GM12878 (cell line): ENCODE measurements at regions not wholly inside any gene's neighbourhood (a gene's known extent, or its start where the extent isn't known, plus 50 kb on each side); places are given as distances from the start of the nearest gene placed in this dataset.
A peak's percentile ranks its signal among the peaks of the same experiment; 100 is the strongest.

Experiments
- ATAC-seq: fragments of 200-7000 bp; cut with Tn5 transposase; 3 replicates; pipeline ENCODE4 v1.9.1; 2020; ENCODE audit warnings: mild to moderate bottlenecking, moderate library complexity
- BruUV-seq: library from RNA; stranded (reverse); fragments of 400-500 nt; replicated peaks from 2 replicates; lab custom pipeline; 2021; lab: Mats Ljungman, UMichigan
- CTCF ChIA-PET: fragments of 300-600 bp; sonication (Branson Sonifier 250); formaldehyde crosslinking; extraction: SDS; loops from one replicate; lab custom pipeline; 2021; ENCODE audit warnings: inconsistent platforms; lab: Yijun Ruan, JAX
- POLR2A ChIA-PET: fragments of 350-600 bp; formaldehyde crosslinking; extraction: SDS; loops from one replicate; lab custom pipeline; 2021; ENCODE audit warnings: inconsistent platforms; lab: Charles Lee
- RAD21 ChIA-PET: fragments of 300-600 bp; sonication (Branson Sonifier 250); formaldehyde crosslinking; loops from one replicate; lab custom pipeline; 2023; ENCODE audit warnings: antibody characterized with exemption; ENCODE audit not compliant: unreplicated experiment; lab: Charles Lee
- SMC1A ChIA-PET: fragments of 300-600 bp; sonication (Branson Sonifier 250); formaldehyde crosslinking; loops from one replicate; lab custom pipeline; 2023; ENCODE audit not compliant: unreplicated experiment, uncharacterized antibody; lab: Charles Lee
- DNase-seq: peaks from one replicate; pipeline ENCODE4 v3.0.0-alpha.2; 2011; ENCODE audit warnings: low read depth, low spot score
- FAIRE-seq: peaks from 3 replicates; lab custom pipeline; 2011; peaks lifted over from hg19 to GRCh38; lab: Jason Lieb, UNC
- H2AFZ ChIP-seq: 2 replicates; pipeline ENCODE4 v1.6.0; 2011; ENCODE audit warnings: low read depth, low read length, control low read depth; ENCODE audit not compliant: control insufficient read depth
- H3K27ac ChIP-seq: 2 replicates; pipeline ENCODE4 v1.5.1; 2011; ENCODE audit warnings: control low read depth; ENCODE audit not compliant: control insufficient read depth, insufficient read depth
- H3K27me3 ChIP-seq, 2 experiments: replicated peaks in 1 of 2; 2 replicates each; pipeline versions ENCODE4 v1.6.0 to v1.6.1; 2011; ENCODE audit warnings: low read length in 1 of 2; ENCODE audit not compliant: control insufficient read depth in 2 of 2, insufficient read depth in 2 of 2
- H3K36me3 ChIP-seq, 2 experiments: 2 replicates each; pipeline ENCODE4 v1.5.1; 2011; ENCODE audit warnings: low read length in 1 of 2; ENCODE audit not compliant: control insufficient read depth in 2 of 2, insufficient read depth in 2 of 2
- H3K4me1 ChIP-seq: 2 replicates; pipeline ENCODE4 v1.6.1; 2011; ENCODE audit warnings: mild to moderate bottlenecking, low read length, moderate library complexity, mixed read lengths; ENCODE audit not compliant: control insufficient read depth, insufficient read depth
- H3K4me2 ChIP-seq: 2 replicates; pipeline ENCODE4 v1.6.0; 2011; ENCODE audit warnings: control low read depth; ENCODE audit not compliant: control insufficient read depth, insufficient read depth
- H3K4me3 ChIP-seq: fragments of 200-600 bp; sonication (generic); 2 replicates; pipeline ENCODE4 v1.5.1; 2016
- H3K79me2 ChIP-seq: 2 replicates; pipeline ENCODE4 v1.6.0; 2011; ENCODE audit warnings: low read length; ENCODE audit not compliant: control insufficient read depth, insufficient read depth
- H3K9ac ChIP-seq: 2 replicates; pipeline ENCODE4 v1.8.0; 2011; ENCODE audit warnings: low read length, control low read depth, mixed read lengths; ENCODE audit not compliant: control insufficient read depth, insufficient read depth
- H3K9me3 ChIP-seq: replicated peaks from 3 replicates; pipeline ENCODE4 v1.5.1; 2011; ENCODE audit warnings: mild to moderate bottlenecking, low read length; ENCODE audit not compliant: control insufficient read depth, insufficient read depth
- H4K20me1 ChIP-seq: 2 replicates; pipeline ENCODE4 v1.6.0; 2011; ENCODE audit not compliant: control insufficient read depth, insufficient read depth
- BHLHE40 ChIP-seq, 2 experiments: fragments of 450-650 bp in 1 of 2; IDR thresholded peaks; 2 replicates each; pipeline ENCODE4 v1.6.1; 2011 to 2017; ENCODE audit warnings: low read depth in 2 of 2, borderline replicate concordance in 1 of 2, improper control_type of control experiment in 1 of 2, low read length in 1 of 2, mild to moderate bottlenecking in 1 of 2
- DPF2 ChIP-seq: fragments of 450-650 bp; IDR thresholded peaks from 2 replicates; pipeline ENCODE4 v1.6.1; 2017; ENCODE audit warnings: mild to moderate bottlenecking
- FOXM1 ChIP-seq: IDR thresholded peaks from 2 replicates; pipeline ENCODE4 v1.6.1; 2012; ENCODE audit warnings: low read depth, mild to moderate bottlenecking, inconsistent platforms, low read length, moderate library complexity
- HDGF ChIP-seq: fragments of 450-650 bp; IDR thresholded peaks from 2 replicates; pipeline ENCODE4 v1.6.1; 2016; ENCODE audit warnings: antibody characterized with exemption
- IKZF1 ChIP-seq: fragments of 450-650 bp; conservative IDR thresholded peaks from 2 replicates; pipeline ENCODE4 v1.6.1; 2017; ENCODE audit warnings: antibody characterized with exemption, mild to moderate bottlenecking
- IRF4 ChIP-seq: IDR thresholded peaks from 2 replicates; pipeline ENCODE4 v1.6.1; 2011; ENCODE audit warnings: low read depth, low read length
- KDM1A ChIP-seq: fragments of 200-600 bp; sonication (generic); IDR thresholded peaks from 2 replicates; pipeline ENCODE4 v1.6.1; 2016; ENCODE audit warnings: borderline replicate concordance
- MEF2A ChIP-seq: IDR thresholded peaks from 2 replicates; pipeline ENCODE4 v1.6.1; 2011; ENCODE audit warnings: low read depth, mild to moderate bottlenecking, low read length, moderate library complexity; ENCODE audit not compliant: insufficient read depth
- MLLT1 ChIP-seq: fragments of 450-650 bp; IDR thresholded peaks from 2 replicates; pipeline ENCODE4 v1.6.1; 2016; ENCODE audit warnings: mild to moderate bottlenecking
- NFXL1 ChIP-seq: fragments of 450-650 bp; IDR thresholded peaks from 2 replicates; pipeline ENCODE4 v1.6.1; 2017; ENCODE audit warnings: antibody characterized with exemption, mild to moderate bottlenecking, borderline replicate concordance
- PAX8 ChIP-seq: fragments of 450-650 bp; IDR thresholded peaks from 2 replicates; pipeline ENCODE4 v1.6.1; 2017; ENCODE audit warnings: mild to moderate bottlenecking, moderate library complexity
- SUPT20H ChIP-seq: IDR thresholded peaks from 2 replicates; pipeline ENCODE4 v1.6.1; 2011; ENCODE audit warnings: low read depth, mild to moderate bottlenecking, low read length, moderate library complexity, borderline replicate concordance; ENCODE audit not compliant: control insufficient read depth
- TCF3 ChIP-seq: IDR thresholded peaks from 2 replicates; pipeline ENCODE4 v1.6.1; 2012; ENCODE audit warnings: low read depth, mild to moderate bottlenecking, low read length, borderline replicate concordance; ENCODE audit not compliant: insufficient read depth
- ZBTB33 ChIP-seq: fragments of 450-650 bp; IDR thresholded peaks from 2 replicates; pipeline ENCODE4 v1.6.1; 2017; ENCODE audit warnings: mild to moderate bottlenecking
- WGBS: methylation state at CpG from one replicate; pipeline ENCODE4 v1.1.6; 2016; ENCODE audit warnings: low lambda C conversion rate; ENCODE audit not compliant: insufficient replicate concordance, insufficient coverage; ENCODE audit errors: missing lambda C conversion rate; 5-methylcytosine and 5-hydroxymethylcytosine counted together
- in situ Hi-C: fragments of 300-500 bp; cut with MboI; formaldehyde crosslinking; loops from 9 replicates; pipeline ENCODE4 v1.14.3; 2018; ENCODE audit warnings: mixed read lengths
- intact Hi-C: fragments of 100-400 bp; cut with micrococcal nuclease; formaldehyde crosslinking; loops from one replicate; pipeline ENCODE4 v1.14.2; 2022; ENCODE audit not compliant: unreplicated experiment
- TF ChIP-seq, protein P1 (sequence below): IDR thresholded peaks from 2 replicates; pipeline ENCODE4 v1.6.1; 2011; ENCODE audit warnings: borderline replicate concordance, low read depth, mild to moderate bottlenecking, moderate library complexity, low read length; ENCODE audit not compliant: insufficient read depth, poor library complexity, severe bottlenecking
- TF ChIP-seq, protein P2 (sequence below): fragments of 450-650 bp; conservative IDR thresholded peaks from 2 replicates; pipeline ENCODE4 v1.6.1; 2017; ENCODE audit warnings: mild to moderate bottlenecking, moderate library complexity

- no TSS peak for BruUV-seq
- Histone ChIP-seq H4K20me1 (no peaks in the 10 kb centered on the region), H3K9me3 (no peaks in the 10 kb centered on the region; the same call in 2 of the 3 replicates), H3K9ac (no peak overlapping the region), H3K4me3 (no peak overlapping the region), H3K4me2 (no peak overlapping the region), H3K27me3 (no peaks in the 10 kb centered on the region; a peak in 1 of 4 replicates), H3K79me2 (no peaks in the 10 kb centered on the region), H3K27ac (no peak overlapping the region), H3K4me1 (0 out of 2 replicates have a peak, but pooled peaks cover 3% of the 10 kb centered on the region), H3K36me3 (no peaks in the 10 kb centered on the region), H2AFZ (no peak overlapping the region)
- no peak for DNase-seq
- WGBS, result 30% methylated on average over 14 of the region's 21 CpGs
- ChIA-PET RAD21 (interaction anchor here (0.6 kb wide), 1 partner anchor 9 kb away, joined by 3 read pairs; no protein-coding TSS in a partner anchor), SMC1A (no interaction called here), CTCF (no interaction called here), POLR2A (interaction anchor here (0.5 to 0.6 kb wide), 2 partner anchors 163 to 242 kb away, joined by 3 read pairs; no protein-coding TSS in a partner anchor)
- intact Hi-C loops, result no loop called here
- in situ Hi-C loops, result no loop called here
- FAIRE-seq, result no peak
- ATAC-seq, result no peak
- TF ChIP-seq FOXM1 (no peak), DPF2 (no peak), ZBTB33 (no peak), HDGF (no peak), NFXL1 (0 out of 2 replicates have a peak, but pooled peaks have one; percentile 49), SUPT20H (no peak), MEF2A (no peak), KDM1A (no peak), TCF3 (no peak), BHLHE40 (IDR thresholded peaks at IDR 0.05; ENCODE audit: borderline replicate concordance in 1 of 2, low read depth in 2 of 2, low read length in 1 of 2) (peak in 1 of 2 experiments; percentile 31; a peak in 1 of 4 replicates), IKZF1 (no peak), PAX8 (no peak), IRF4 (no peak), MLLT1 (peak; percentile 85)
- TF ChIP-seq, protein P1, sequence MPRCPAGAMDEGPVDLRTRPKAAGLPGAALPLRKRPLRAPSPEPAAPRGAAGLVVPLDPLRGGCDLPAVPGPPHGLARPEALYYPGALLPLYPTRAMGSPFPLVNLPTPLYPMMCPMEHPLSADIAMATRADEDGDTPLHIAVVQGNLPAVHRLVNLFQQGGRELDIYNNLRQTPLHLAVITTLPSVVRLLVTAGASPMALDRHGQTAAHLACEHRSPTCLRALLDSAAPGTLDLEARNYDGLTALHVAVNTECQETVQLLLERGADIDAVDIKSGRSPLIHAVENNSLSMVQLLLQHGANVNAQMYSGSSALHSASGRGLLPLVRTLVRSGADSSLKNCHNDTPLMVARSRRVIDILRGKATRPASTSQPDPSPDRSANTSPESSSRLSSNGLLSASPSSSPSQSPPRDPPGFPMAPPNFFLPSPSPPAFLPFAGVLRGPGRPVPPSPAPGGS, result no peak
- TF ChIP-seq, protein P2, sequence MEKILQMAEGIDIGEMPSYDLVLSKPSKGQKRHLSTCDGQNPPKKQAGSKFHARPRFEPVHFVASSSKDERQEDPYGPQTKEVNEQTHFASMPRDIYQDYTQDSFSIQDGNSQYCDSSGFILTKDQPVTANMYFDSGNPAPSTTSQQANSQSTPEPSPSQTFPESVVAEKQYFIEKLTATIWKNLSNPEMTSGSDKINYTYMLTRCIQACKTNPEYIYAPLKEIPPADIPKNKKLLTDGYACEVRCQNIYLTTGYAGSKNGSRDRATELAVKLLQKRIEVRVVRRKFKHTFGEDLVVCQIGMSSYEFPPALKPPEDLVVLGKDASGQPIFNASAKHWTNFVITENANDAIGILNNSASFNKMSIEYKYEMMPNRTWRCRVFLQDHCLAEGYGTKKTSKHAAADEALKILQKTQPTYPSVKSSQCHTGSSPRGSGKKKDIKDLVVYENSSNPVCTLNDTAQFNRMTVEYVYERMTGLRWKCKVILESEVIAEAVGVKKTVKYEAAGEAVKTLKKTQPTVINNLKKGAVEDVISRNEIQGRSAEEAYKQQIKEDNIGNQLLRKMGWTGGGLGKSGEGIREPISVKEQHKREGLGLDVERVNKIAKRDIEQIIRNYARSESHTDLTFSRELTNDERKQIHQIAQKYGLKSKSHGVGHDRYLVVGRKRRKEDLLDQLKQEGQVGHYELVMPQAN, result no peak
Measured at GRCh38 chr20:63103402-63104311, 96.9 kb upstream of the BHLHE23 start.
